IMR-90 (cell line): ENCODE measurements at regions not wholly inside any gene's neighbourhood (a gene's known extent, or its start where the extent isn't known, plus 50 kb on each side); places are given as distances from the start of the nearest gene placed in this dataset.

Source experiments
- ATAC-seq: fragments of 200-7000 bp; cut with Tn5 transposase; 2 replicates; pipeline ENCODE4 v1.9.1; 2020; ENCODE audit warnings: low read depth, mild to moderate bottlenecking, moderate library complexity
- BruUV-seq: library from RNA; stranded (reverse); fragments of 400-500 nt; replicated peaks from 2 replicates; lab custom pipeline; 2021; lab: Mats Ljungman, UMichigan
- CTCF ChIA-PET: fragments of 300-600 bp; formaldehyde crosslinking; extraction: SDS; loops from one replicate; lab custom pipeline; 2021; ENCODE audit warnings: antibody characterized with exemption; lab: Yijun Ruan, JAX
- POLR2A ChIA-PET: fragments of 300-600 bp; sonication (Branson Sonifier 250); formaldehyde crosslinking; loops from one replicate; lab custom pipeline; 2022; ENCODE audit warnings: antibody characterized with exemption; ENCODE audit not compliant: unreplicated experiment; lab: Charles Lee
- DNase-seq: peaks from one replicate; pipeline ENCODE4 v3.0.0; 2013
- H2AFZ ChIP-seq: replicated peaks from 2 replicates; pipeline ENCODE3; 2013; ENCODE audit warnings: low read length, mild to moderate bottlenecking; ENCODE audit not compliant: poor library complexity
- H2AK5ac ChIP-seq: 2 replicates; pipeline ENCODE4 v1.6.1; 2013; ENCODE audit warnings: low read depth, low read length, inconsistent platforms
- H2AK9ac ChIP-seq: replicated peaks from 2 replicates; pipeline ENCODE3; 2013; ENCODE audit warnings: mild to moderate bottlenecking, low read depth, low read length, moderate library complexity; ENCODE audit not compliant: poor library complexity
- H2BK120ac ChIP-seq: 2 replicates; pipeline ENCODE4 v1.6.1; 2013; ENCODE audit warnings: low read depth, low read length, inconsistent platforms
- H2BK15ac ChIP-seq: 3 replicates; pipeline ENCODE4 v1.6.1; 2013; ENCODE audit warnings: low read depth, low read length, inconsistent platforms
- H2BK20ac ChIP-seq: 2 replicates; pipeline ENCODE4 v1.6.1; 2013; ENCODE audit warnings: low read depth, mild to moderate bottlenecking, inconsistent platforms, low read length, moderate library complexity
- H2BK5ac ChIP-seq: 2 replicates; pipeline ENCODE4 v1.6.1; 2013; ENCODE audit warnings: mild to moderate bottlenecking, low read depth, low read length, inconsistent platforms; ENCODE audit not compliant: poor library complexity, severe bottlenecking
- H3K14ac ChIP-seq: replicated peaks from 2 replicates; pipeline ENCODE4 v1.6.1; 2013; ENCODE audit warnings: low read depth, low read length, inconsistent platforms
- H3K18ac ChIP-seq: 2 replicates; pipeline ENCODE4 v1.6.1; 2013; ENCODE audit warnings: low read depth, low read length, control low read depth
- H3K23ac ChIP-seq: 2 replicates; pipeline ENCODE4 v1.6.1; 2013; ENCODE audit warnings: low read depth, low read length, inconsistent platforms
- H3K27ac ChIP-seq: 2 replicates; pipeline ENCODE4 v1.5.1; 2013; ENCODE audit warnings: mild to moderate bottlenecking, control low read depth, low read length; ENCODE audit not compliant: insufficient read depth
- H3K27me3 ChIP-seq: 2 replicates; pipeline ENCODE4 v1.6.1; 2013; ENCODE audit warnings: low read length; ENCODE audit not compliant: control insufficient read depth, insufficient read depth
- H3K36me3 ChIP-seq: 2 replicates; pipeline ENCODE4 v1.6.1; 2013; ENCODE audit warnings: low read length, mixed read lengths; ENCODE audit not compliant: control insufficient read depth, insufficient read depth
- H3K4ac ChIP-seq: 2 replicates; pipeline ENCODE4 v1.6.1; 2013; ENCODE audit warnings: low read depth, low read length, inconsistent platforms
- H3K4me1 ChIP-seq: 2 replicates; pipeline ENCODE4 v1.6.1; 2013; ENCODE audit warnings: low read length, mixed read lengths; ENCODE audit not compliant: control insufficient read depth, insufficient read depth
- H3K4me2 ChIP-seq: 2 replicates; pipeline ENCODE4 v1.6.1; 2013; ENCODE audit warnings: low read depth, mild to moderate bottlenecking, control low read depth, low read length, moderate library complexity
- H3K4me3 ChIP-seq: 2 replicates; pipeline ENCODE4 v1.5.1; 2013; ENCODE audit warnings: low read depth, mild to moderate bottlenecking, control low read depth, low read length, moderate library complexity; ENCODE audit not compliant: insufficient read depth
- H3K56ac ChIP-seq: 2 replicates; pipeline ENCODE4 v1.6.1; 2013; ENCODE audit warnings: low read length, inconsistent platforms; ENCODE audit not compliant: insufficient read depth; ENCODE audit errors: extremely low read depth
- H3K79me1 ChIP-seq, 2 experiments: 2 replicates each; pipeline ENCODE4 v1.6.1; 2013; ENCODE audit warnings: low read length in 2 of 2, inconsistent platforms in 1 of 2, low read depth in 1 of 2
- H3K9ac ChIP-seq: 2 replicates; pipeline ENCODE4 v1.6.1; 2013; ENCODE audit warnings: low read depth, low read length, control low read depth
- H3K9me1 ChIP-seq: 2 replicates; pipeline ENCODE4 v1.6.1; 2013; ENCODE audit warnings: low read length, inconsistent platforms; ENCODE audit not compliant: insufficient read depth
- H3K9me3 ChIP-seq: 2 replicates; pipeline ENCODE4 v1.6.1; 2013; ENCODE audit warnings: low read length; ENCODE audit not compliant: control insufficient read depth, insufficient read depth
- H4K20me1 ChIP-seq: 2 replicates; pipeline ENCODE4 v1.6.1; 2013; ENCODE audit warnings: low read length, inconsistent platforms; ENCODE audit not compliant: insufficient read depth
- H4K5ac ChIP-seq: 2 replicates; pipeline ENCODE4 v1.6.1; 2013; ENCODE audit warnings: mild to moderate bottlenecking, low read depth, low read length, control low read depth
- H4K8ac ChIP-seq, 2 experiments: 2 replicates each; pipeline ENCODE4 v1.6.1; 2013; ENCODE audit warnings: low read depth in 2 of 2, low read length in 2 of 2, control low read depth in 1 of 2, inconsistent platforms in 1 of 2
- H4K91ac ChIP-seq: 2 replicates; pipeline ENCODE4 v1.6.1; 2013; ENCODE audit warnings: low read depth, low read length, inconsistent platforms; ENCODE audit not compliant: insufficient read depth
- BHLHE40 ChIP-seq: fragments of 150-350 bp; IDR thresholded peaks from 2 replicates; pipeline ENCODE4 v1.6.1; 2016; ENCODE audit warnings: mild to moderate bottlenecking, low read depth, low read length
- CEBPB ChIP-seq: IDR thresholded peaks from 2 replicates; pipeline ENCODE4 v1.6.1; 2012; ENCODE audit warnings: low read depth, low read length, improper control_type of control experiment
- CHD1 ChIP-seq: IDR thresholded peaks from 2 replicates; pipeline ENCODE4 v1.6.1; 2012; ENCODE audit warnings: low read depth, low read length, improper control_type of control experiment
- FOS ChIP-seq: fragments of 150-350 bp; IDR thresholded peaks from 2 replicates; pipeline ENCODE4 v1.6.1; 2016; ENCODE audit warnings: low read depth, low read length
- MAFK ChIP-seq: IDR thresholded peaks from 2 replicates; pipeline ENCODE4 v1.6.1; 2012; ENCODE audit warnings: low read depth, low read length, improper control_type of control experiment
- MXI1 ChIP-seq: IDR thresholded peaks from 2 replicates; pipeline ENCODE4 v1.6.1; 2012; ENCODE audit warnings: low read depth, mild to moderate bottlenecking, low read length, moderate library complexity, borderline replicate concordance
- NFE2L2 ChIP-seq: fragments of 150-350 bp; IDR thresholded peaks from 2 replicates; pipeline ENCODE4 v1.6.1; 2016; ENCODE audit warnings: low read depth, mild to moderate bottlenecking, low read length
- POLR2A ChIP-seq: IDR thresholded peaks from 2 replicates; pipeline ENCODE4 v1.6.1; 2012; ENCODE audit warnings: mild to moderate bottlenecking, low read depth, low read length
- RCOR1 ChIP-seq: IDR thresholded peaks from 2 replicates; pipeline ENCODE4 v1.6.1; 2012; ENCODE audit warnings: mild to moderate bottlenecking, low read length, improper control_type of control experiment; ENCODE audit not compliant: insufficient replicate concordance
- USF2 ChIP-seq: fragments of 150-350 bp; IDR thresholded peaks from 2 replicates; pipeline ENCODE4 v1.6.1; 2017; ENCODE audit warnings: mild to moderate bottlenecking, antibody characterized with exemption, low read length, low read depth
- WGBS, 2 experiments: methylation state at CpG; one replicate each; pipeline versions ENCODE4 v1.1.5 to v1.1.7; 2013; ENCODE audit warnings: missing lambda C conversion rate in 2 of 2; ENCODE audit not compliant: insufficient read length in 1 of 2; ENCODE audit errors: extremely low coverage in 2 of 2; 5-methylcytosine and 5-hydroxymethylcytosine counted together
- dilution Hi-C: fragments of 300-500 bp; cut with HindIII; formaldehyde crosslinking; loops from one replicate; pipeline ENCODE4 v1.14.3; 2018; ENCODE audit warnings: low sequenced_read_pairs; ENCODE audit not compliant: unreplicated experiment
- in situ Hi-C: fragments of 300-500 bp; cut with MboI; formaldehyde crosslinking; loops from 3 replicates; pipeline ENCODE4 v1.14.3; 2019; ENCODE audit warnings: low sequenced_read_pairs, inconsistent platforms, mixed read lengths
- intact Hi-C: fragments of 100-400 bp; cut with micrococcal nuclease; formaldehyde crosslinking; loops from 2 replicates; pipeline ENCODE4 v1.10.0; 2022
- TF ChIP-seq, protein P1 (sequence below): conservative IDR thresholded peaks from 2 replicates; pipeline ENCODE4 v1.5.1; 2012; ENCODE audit warnings: mild to moderate bottlenecking, low read depth, low read length, improper control_type of control experiment

GRCh38 chr5:124195411-124195810 is 551.0 kb downstream of the ZNF608 start:
- H3K18ac ChIP-seq = no peak overlapping the region
- intact Hi-C loops (no loop called here), in situ Hi-C loops (no loop called here), dilution Hi-C loops (no loop called here)
- H2BK15ac ChIP-seq = no peak overlapping the region
- no peak overlapping the region for H4K5ac ChIP-seq
- H3K9me1 ChIP-seq = no peaks in the 10 kb centered on the region
- peaks cover 2% of the 10 kb centered on the region; the same call in 1 of the 2 replicates for H3K4me1 ChIP-seq
- no peaks in the 10 kb centered on the region for H3K9me3 ChIP-seq
- H2BK120ac ChIP-seq = no peak overlapping the region
- H3K56ac ChIP-seq = no peak overlapping the region
- no peak overlapping the region for H2AK9ac ChIP-seq
- no peaks in the 10 kb centered on the region for H3K36me3 ChIP-seq
- ATAC-seq (no peak), DNase-seq (no peak)
- H3K4me3 ChIP-seq = no peak overlapping the region
- no peak overlapping the region for H4K91ac ChIP-seq
- H3K23ac ChIP-seq = no peak overlapping the region
- peaks cover 3% of the 10 kb centered on the region for H3K27me3 ChIP-seq
- CTCF ChIA-PET = no interaction called here
- POLR2A ChIA-PET = no interaction called here
- BruUV-seq = no TSS peak
- H2AK5ac ChIP-seq = no peak overlapping the region
- no peaks in the 10 kb centered on the region for H4K20me1 ChIP-seq
- H4K8ac ChIP-seq = no peak overlapping the region
- no peak overlapping the region for H2BK5ac ChIP-seq
- no peak overlapping the region for H3K27ac ChIP-seq
- no CpG with 5 or more reads among the region's 2 CpGs for WGBS, 2 experiments
- no peak overlapping the region for H3K14ac ChIP-seq
- no peaks in the 10 kb centered on the region for H3K79me1 ChIP-seq
- TF ChIP-seq FOS (no peak), RCOR1 (no peak), BHLHE40 (no peak), MXI1 (no peak), POLR2A (no peak), USF2 (no peak), MAFK (no peak), NFE2L2 (no peak), CEBPB (no peak), CHD1 (no peak)
- TF ChIP-seq, protein P1, sequence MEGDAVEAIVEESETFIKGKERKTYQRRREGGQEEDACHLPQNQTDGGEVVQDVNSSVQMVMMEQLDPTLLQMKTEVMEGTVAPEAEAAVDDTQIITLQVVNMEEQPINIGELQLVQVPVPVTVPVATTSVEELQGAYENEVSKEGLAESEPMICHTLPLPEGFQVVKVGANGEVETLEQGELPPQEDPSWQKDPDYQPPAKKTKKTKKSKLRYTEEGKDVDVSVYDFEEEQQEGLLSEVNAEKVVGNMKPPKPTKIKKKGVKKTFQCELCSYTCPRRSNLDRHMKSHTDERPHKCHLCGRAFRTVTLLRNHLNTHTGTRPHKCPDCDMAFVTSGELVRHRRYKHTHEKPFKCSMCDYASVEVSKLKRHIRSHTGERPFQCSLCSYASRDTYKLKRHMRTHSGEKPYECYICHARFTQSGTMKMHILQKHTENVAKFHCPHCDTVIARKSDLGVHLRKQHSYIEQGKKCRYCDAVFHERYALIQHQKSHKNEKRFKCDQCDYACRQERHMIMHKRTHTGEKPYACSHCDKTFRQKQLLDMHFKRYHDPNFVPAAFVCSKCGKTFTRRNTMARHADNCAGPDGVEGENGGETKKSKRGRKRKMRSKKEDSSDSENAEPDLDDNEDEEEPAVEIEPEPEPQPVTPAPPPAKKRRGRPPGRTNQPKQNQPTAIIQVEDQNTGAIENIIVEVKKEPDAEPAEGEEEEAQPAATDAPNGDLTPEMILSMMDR = no peak
- H2AFZ ChIP-seq = no peak overlapping the region
- no peak overlapping the region for H3K9ac ChIP-seq
- no peak overlapping the region for H2BK20ac ChIP-seq
- no peak overlapping the region for H3K4me2 ChIP-seq
- H3K4ac ChIP-seq = no peak overlapping the region
